NCI-H1436 treated with DMSO at 0.1 percent for 48 hours (cell line): ENCODE measurements at regions not wholly inside any gene's neighbourhood (a gene's known extent, or its start where the extent isn't known, plus 50 kb on each side); places are given as distances from the start of the nearest gene placed in this dataset.
"Not testable (repeated sequence)": the region's sequence is repeated elsewhere in the genome, so short reads cannot be mapped to it uniquely, and the experiment has no call there.

Experiments
- DNase-seq: peaks from one replicate; lab custom pipeline; 2025; lab: John Stamatoyannopoulos, UW

- no peak for DNase-seq
Measured at GRCh38 chr11:82533628-82534327, 199.9 kb downstream of the FAM181B start.

- DNase-seq, result no peak
Measured at GRCh38 chr11:82529936-82530335, 203.7 kb downstream of the FAM181B start.

GRCh38 chr11:82527081-82527584 is 206.5 kb downstream of the FAM181B start:
- DNase-seq, result no peak

- DNase-seq, result no peak
Measured at GRCh38 chr11:82523141-82523540, 210.5 kb downstream of the FAM181B start.

GRCh38 chr11:82521427-82521826 is 212.2 kb downstream of the FAM181B start:
- no peak for DNase-seq

- DNase-seq, result no peak
Measured at GRCh38 chr11:82507288-82507687, 226.4 kb downstream of the FAM181B start.

GRCh38 chr11:82505379-82505778 is 228.3 kb downstream of the FAM181B start:
- DNase-seq, result no peak

- not testable (repeated sequence) for DNase-seq
Measured at GRCh38 chr11:82501174-82501573, 232.5 kb downstream of the FAM181B start.

- DNase-seq, result no peak
Measured at GRCh38 chr11:82494988-82495432, 238.7 kb downstream of the FAM181B start.

- no peak for DNase-seq
Measured at GRCh38 chr11:82474876-82475275, 258.8 kb downstream of the FAM181B start.

GRCh38 chr11:82465481-82465880 is 268.2 kb downstream of the FAM181B start:
- DNase-seq, result no peak

GRCh38 chr11:82462608-82463242 is 270.9 kb downstream of the FAM181B start:
- no peak for DNase-seq

- no peak for DNase-seq
Measured at GRCh38 chr11:82458761-82459160, 274.9 kb downstream of the FAM181B start.

GRCh38 chr11:82458147-82458546 is 275.5 kb downstream of the FAM181B start:
- no peak for DNase-seq

GRCh38 chr11:82450996-82451395 is 282.7 kb downstream of the FAM181B start:
- no peak for DNase-seq

GRCh38 chr11:82406611-82407010 is 327.1 kb downstream of the FAM181B start:
- no peak for DNase-seq

- no peak for DNase-seq
Measured at GRCh38 chr11:82405421-82405820, 328.2 kb downstream of the FAM181B start.

- no peak for DNase-seq
Measured at GRCh38 chr11:82404981-82405380, 328.7 kb downstream of the FAM181B start.

GRCh38 chr11:82403640-82404305 is 329.9 kb downstream of the FAM181B start:
- no peak for DNase-seq

GRCh38 chr11:82398300-82398815 is 335.3 kb downstream of the FAM181B start:
- no peak for DNase-seq

GRCh38 chr11:82396639-82397038 is 337.0 kb downstream of the FAM181B start:
- DNase-seq, result not testable (repeated sequence)

- no peak for DNase-seq
Measured at GRCh38 chr11:82384308-82384707, 349.4 kb downstream of the FAM181B start.
